Smooth muscle cell (in vitro differentiated cells): ENCODE measurements at regions not wholly inside any gene's neighbourhood (a gene's known extent, or its start where the extent isn't known, plus 50 kb on each side); places are given as distances from the start of the nearest gene placed in this dataset.

Source experiments
- DNase-seq: peaks from one replicate; lab custom pipeline; 2025; ENCODE audit not compliant: unreplicated experiment; lab: John Stamatoyannopoulos, UW
- H2AFZ ChIP-seq: fragments of 200-600 bp; sonication (generic); 2 replicates; pipeline ENCODE4 v1.6.0; 2016; ENCODE audit warnings: antibody characterized with exemption, low read depth, mild to moderate bottlenecking
- H3F3A ChIP-seq: fragments of 200-600 bp; sonication (generic); 2 replicates; pipeline ENCODE4 v1.6.0; 2017; ENCODE audit warnings: antibody characterized with exemption, low read depth
- H3K27ac ChIP-seq: fragments of 200-600 bp; sonication (generic); 2 replicates; pipeline ENCODE4 v1.5.1; 2016; ENCODE audit warnings: low read depth, mild to moderate bottlenecking
- H3K27me3 ChIP-seq: fragments of 200-600 bp; sonication (generic); 2 replicates; pipeline ENCODE4 v1.6.1; 2016; ENCODE audit warnings: low read depth, mild to moderate bottlenecking
- H3K36me3 ChIP-seq: fragments of 200-600 bp; sonication (generic); 2 replicates; pipeline ENCODE4 v1.5.1; 2016; ENCODE audit warnings: low read depth
- H3K4me1 ChIP-seq: fragments of 200-600 bp; sonication (generic); 2 replicates; pipeline ENCODE4 v1.5.1; 2016; ENCODE audit warnings: low read depth
- H3K4me2 ChIP-seq: fragments of 200-600 bp; sonication (generic); 2 replicates; pipeline ENCODE4 v1.6.0; 2016; ENCODE audit warnings: mild to moderate bottlenecking
- H3K4me3 ChIP-seq: fragments of 200-600 bp; sonication (generic); 2 replicates; pipeline ENCODE4 v1.5.1; 2016; ENCODE audit warnings: mild to moderate bottlenecking
- H3K79me2 ChIP-seq: fragments of 200-600 bp; sonication (generic); 2 replicates; pipeline ENCODE4 v1.6.0; 2016; ENCODE audit warnings: low read depth, mild to moderate bottlenecking
- H3K9ac ChIP-seq: fragments of 200-600 bp; sonication (generic); 2 replicates; pipeline ENCODE4 v1.6.0; 2016; ENCODE audit warnings: low read depth
- H3K9me3 ChIP-seq: fragments of 200-600 bp; sonication (generic); replicated peaks from 2 replicates; pipeline ENCODE4 v1.5.1; 2016; ENCODE audit warnings: low read depth
- H4K20me1 ChIP-seq: fragments of 200-600 bp; sonication (generic); 2 replicates; pipeline ENCODE4 v1.6.0; 2016; ENCODE audit warnings: low read depth
- WGBS: methylation state at CpG from one replicate; pipeline ENCODE4 v1.1.7; 2016; ENCODE audit warnings: low lambda C conversion rate; 5-methylcytosine and 5-hydroxymethylcytosine counted together
- TF ChIP-seq, protein P1 (sequence below): fragments of 200-600 bp; sonication (generic); IDR thresholded peaks from 2 replicates; pipeline ENCODE4 v1.5.1; 2017; ENCODE audit warnings: borderline replicate concordance, mild to moderate bottlenecking, antibody characterized with exemption; ENCODE audit not compliant: insufficient read depth, poor library complexity, severe bottlenecking

DNA sequence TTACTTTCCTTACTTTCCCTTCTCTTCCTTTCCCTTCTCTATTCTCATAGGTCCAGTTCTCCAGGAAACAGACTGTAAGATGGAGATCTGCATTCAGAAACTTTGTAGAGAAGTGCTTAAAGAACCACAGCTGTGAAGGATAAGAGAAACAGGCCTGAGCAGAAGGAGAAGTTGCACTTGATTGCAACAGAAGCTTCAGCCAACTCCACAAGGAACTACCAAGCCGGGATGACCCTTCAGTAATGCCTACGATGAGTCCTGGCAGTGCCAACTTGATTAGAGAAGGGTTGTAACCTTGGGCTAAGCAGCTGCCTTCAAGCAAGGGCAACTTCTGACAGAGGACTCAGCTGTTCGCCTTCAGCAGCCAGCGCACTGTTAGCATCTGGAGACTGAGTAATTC is 413.3 kb upstream of the RASGEF1B start:
- 94% methylated on average over 4 of the region's 4 CpGs for WGBS
- Histone ChIP-seq H3K4me2 (no peak overlapping the region), H3K9me3 (no peaks in the 10 kb centered on the region), H3K4me3 (no peak overlapping the region), H3K27me3 (no peaks in the 10 kb centered on the region), H3K4me1 (no peaks in the 10 kb centered on the region), H3K36me3 (no peaks in the 10 kb centered on the region), H3K79me2 (no peaks in the 10 kb centered on the region), H2AFZ (no peak overlapping the region), H4K20me1 (no peaks in the 10 kb centered on the region), H3K9ac (no peak overlapping the region), H3K27ac (no peak overlapping the region), H3F3A (no peaks in the 10 kb centered on the region)
- DNase-seq = no peak
- TF ChIP-seq, protein P1, sequence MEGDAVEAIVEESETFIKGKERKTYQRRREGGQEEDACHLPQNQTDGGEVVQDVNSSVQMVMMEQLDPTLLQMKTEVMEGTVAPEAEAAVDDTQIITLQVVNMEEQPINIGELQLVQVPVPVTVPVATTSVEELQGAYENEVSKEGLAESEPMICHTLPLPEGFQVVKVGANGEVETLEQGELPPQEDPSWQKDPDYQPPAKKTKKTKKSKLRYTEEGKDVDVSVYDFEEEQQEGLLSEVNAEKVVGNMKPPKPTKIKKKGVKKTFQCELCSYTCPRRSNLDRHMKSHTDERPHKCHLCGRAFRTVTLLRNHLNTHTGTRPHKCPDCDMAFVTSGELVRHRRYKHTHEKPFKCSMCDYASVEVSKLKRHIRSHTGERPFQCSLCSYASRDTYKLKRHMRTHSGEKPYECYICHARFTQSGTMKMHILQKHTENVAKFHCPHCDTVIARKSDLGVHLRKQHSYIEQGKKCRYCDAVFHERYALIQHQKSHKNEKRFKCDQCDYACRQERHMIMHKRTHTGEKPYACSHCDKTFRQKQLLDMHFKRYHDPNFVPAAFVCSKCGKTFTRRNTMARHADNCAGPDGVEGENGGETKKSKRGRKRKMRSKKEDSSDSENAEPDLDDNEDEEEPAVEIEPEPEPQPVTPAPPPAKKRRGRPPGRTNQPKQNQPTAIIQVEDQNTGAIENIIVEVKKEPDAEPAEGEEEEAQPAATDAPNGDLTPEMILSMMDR = no peak

DNA sequence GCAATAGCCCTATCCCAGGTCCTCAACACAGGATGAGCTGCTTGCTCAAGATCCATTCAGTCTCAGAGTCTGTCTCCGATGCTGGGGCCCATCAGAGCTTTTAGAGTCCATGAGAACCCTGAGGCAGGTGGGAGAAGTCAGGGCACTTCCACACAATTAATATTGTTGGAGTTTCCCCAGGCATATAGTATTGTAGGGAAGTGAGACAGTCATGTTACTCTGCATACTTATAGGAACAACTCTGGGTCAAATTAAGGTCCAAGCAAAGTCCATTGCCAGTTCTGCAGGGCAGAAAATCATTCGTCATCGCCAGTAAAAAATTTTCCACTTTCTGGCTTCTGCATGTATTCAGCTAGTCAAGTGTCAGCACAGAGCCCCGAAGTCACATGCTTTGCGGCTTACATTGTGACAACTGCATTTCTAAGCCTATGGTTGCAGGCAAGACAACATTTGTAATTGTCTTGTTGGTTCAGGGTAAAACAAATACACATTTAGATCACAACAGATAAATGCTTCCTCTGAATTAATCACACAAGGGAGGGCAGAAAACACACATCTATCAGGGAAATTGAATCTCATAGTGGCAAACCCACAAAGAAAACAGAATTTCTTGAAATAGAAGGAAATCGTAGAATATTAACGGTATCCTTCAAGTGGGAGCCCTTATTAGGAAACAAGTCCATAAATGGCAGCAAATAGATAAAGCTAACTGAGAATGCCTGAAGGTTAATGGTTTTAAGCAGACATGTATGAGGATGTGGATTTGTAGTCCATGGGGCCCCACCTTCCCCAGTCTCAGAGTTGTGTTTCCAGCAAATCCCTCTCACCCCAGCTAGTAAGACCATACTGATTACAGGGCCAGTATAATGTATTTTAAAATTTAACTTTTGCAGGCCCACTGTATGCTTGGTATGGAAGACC is 412.1 kb upstream of the RASGEF1B start:
- no peak overlapping the region for H2AFZ ChIP-seq
- DNase-seq = no peak
- no peaks in the 10 kb centered on the region for H3K4me1 ChIP-seq
- WGBS = 82% methylated on average over 7 of the region's 7 CpGs
- H4K20me1 ChIP-seq = no peaks in the 10 kb centered on the region
- TF ChIP-seq, protein P1 = no peak
- no peaks in the 10 kb centered on the region for H3K79me2 ChIP-seq
- H3K27me3 ChIP-seq = no peaks in the 10 kb centered on the region
- no peak overlapping the region for H3K4me2 ChIP-seq
- H3K4me3 ChIP-seq = no peak overlapping the region
- no peak overlapping the region for H3K9ac ChIP-seq
- no peak overlapping the region for H3K27ac ChIP-seq
- no peaks in the 10 kb centered on the region for H3K36me3 ChIP-seq
- H3K9me3 ChIP-seq = no peaks in the 10 kb centered on the region
- no peaks in the 10 kb centered on the region for H3F3A ChIP-seq

DNA sequence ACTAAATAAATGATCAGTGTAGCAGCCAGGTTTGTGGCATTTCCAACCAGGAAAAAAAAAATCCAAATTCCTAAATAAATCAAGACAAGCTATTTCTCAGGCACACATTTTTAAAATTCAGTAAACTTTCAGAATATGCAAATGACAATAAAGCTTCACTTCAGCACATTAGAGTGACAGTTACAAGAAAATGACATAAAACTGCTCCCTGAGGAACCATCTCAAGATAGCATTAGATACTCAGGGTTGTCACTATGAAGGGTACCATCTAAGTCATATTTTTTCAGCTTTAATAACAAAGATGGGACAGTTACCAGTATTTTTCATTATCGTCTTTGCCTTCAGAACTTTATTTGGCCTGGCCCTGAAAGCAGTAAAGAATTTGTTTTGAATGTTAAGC is 411.3 kb upstream of the RASGEF1B start:
- no peak overlapping the region for H3K4me3 ChIP-seq
- no peaks in the 10 kb centered on the region for H3F3A ChIP-seq
- H3K9ac ChIP-seq = no peak overlapping the region
- H3K36me3 ChIP-seq = no peaks in the 10 kb centered on the region
- H3K79me2 ChIP-seq = no peaks in the 10 kb centered on the region
- no peak overlapping the region for H3K4me2 ChIP-seq
- WGBS = 89% methylated on average over 1 of the region's 1 CpG
- TF ChIP-seq, protein P1 = no peak
- no peak for DNase-seq
- no peaks in the 10 kb centered on the region for H4K20me1 ChIP-seq
- H3K27ac ChIP-seq = no peak overlapping the region
- H3K4me1 ChIP-seq = no peaks in the 10 kb centered on the region
- no peak overlapping the region for H2AFZ ChIP-seq
- H3K27me3 ChIP-seq = no peaks in the 10 kb centered on the region
- no peaks in the 10 kb centered on the region for H3K9me3 ChIP-seq
